ENCODE measurements at regions not wholly inside any gene's neighbourhood (a gene's known extent, or its start where the extent isn't known, plus 50 kb on each side); places are given as distances from the start of the nearest gene placed in this dataset.
A peak's percentile ranks its signal among the peaks of the same experiment; 100 is the strongest.
"Not testable (repeated sequence)": the region's sequence is repeated elsewhere in the genome, so short reads cannot be mapped to it uniquely, and the experiment has no call there.

GRCh38 chr5:92562065-92562464, 1019.0 kb downstream of the NR2F1-AS1 start:
- no peak for DNase-seq (ENCODE audit: low read depth, low spot score)

DNA sequence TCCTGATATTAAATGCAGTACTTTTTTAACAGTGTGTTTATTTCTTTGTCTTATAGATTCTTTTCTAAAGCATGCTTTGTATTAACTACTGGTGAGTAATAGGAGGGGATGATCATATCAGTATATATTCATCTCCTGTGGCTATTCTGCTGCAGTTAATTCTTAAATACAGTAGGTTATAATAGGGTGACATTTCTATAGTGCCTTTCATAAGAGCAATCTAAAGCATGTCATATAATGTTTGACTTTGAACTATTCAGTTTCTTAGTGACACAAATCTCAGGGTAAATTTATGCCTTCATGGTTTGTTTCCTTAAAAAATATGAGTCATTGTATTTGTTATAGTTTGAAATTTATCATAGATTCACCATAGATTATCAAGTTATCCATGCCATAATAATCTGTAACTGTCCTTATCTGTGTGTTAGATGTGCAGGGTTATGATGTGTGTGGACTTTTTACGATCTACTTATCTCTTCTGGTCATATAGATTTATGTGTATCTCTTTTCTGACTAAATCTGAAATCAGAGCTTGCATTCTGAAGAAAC, 1019.5 kb downstream of the NR2F1-AS1 start:
- no peak for DNase-seq (ENCODE audit: low read depth, low spot score)

DNA sequence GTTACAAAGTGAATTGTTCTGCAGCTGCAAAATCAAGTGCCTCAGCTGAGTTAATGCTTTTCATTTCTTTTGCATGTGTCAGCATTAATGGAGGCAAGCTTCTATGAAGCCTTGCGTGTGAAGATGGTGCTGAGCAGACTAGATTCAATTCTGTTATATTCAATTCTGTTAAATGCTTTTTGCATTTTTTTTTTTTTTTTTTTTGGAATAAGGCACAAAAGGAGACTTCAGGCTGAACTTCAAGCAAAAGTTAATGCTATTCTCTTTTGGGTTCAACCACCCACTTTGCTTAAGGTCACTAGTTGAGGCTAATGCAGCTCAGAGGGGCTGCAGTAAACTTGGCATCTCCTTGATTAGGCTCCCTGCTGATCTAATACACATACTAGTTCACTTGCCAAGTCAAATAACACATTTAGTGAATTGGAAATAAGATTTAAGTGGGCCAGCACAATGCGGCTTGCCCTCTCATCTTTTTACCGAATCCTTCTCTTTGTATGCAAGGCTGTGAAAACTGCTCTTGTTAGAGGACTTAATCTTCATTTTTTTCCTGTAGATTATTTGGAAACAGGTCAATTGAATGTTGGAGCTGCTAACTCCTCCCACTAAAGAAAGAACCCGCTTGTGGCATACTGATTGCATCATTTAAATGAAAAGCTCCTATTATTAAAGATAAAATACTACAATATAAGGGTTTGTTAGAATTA, 1020.2 kb downstream of the NR2F1-AS1 start:
- DNase-seq (ENCODE audit: low read depth, low spot score) = peak; percentile 48

DNA sequence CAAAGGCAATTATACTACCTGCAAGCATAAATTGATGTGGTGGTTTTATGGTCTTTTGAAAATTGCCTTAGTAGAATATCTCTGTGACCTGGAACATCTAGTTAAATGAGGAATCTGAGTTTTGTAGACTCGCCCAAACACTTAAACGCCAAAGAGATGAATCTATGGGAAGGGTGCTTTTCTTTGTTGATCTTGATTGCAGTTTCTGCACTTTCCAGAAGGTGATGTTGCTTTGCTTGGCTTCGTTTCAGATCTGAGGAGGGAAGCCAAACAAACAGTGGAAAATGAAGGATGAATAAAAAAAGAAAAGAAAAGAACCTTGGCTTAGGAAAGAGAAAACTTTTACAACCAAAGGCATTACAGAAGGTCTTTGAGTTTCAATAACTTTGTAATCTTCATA, 1021.2 kb downstream of the NR2F1-AS1 start:
- DNase-seq (ENCODE audit: low read depth, low spot score) = no peak

GRCh38 chr5:92559331-92559730, 1021.7 kb downstream of the NR2F1-AS1 start:
- no peak for DNase-seq (ENCODE audit: low read depth, low spot score)

DNA sequence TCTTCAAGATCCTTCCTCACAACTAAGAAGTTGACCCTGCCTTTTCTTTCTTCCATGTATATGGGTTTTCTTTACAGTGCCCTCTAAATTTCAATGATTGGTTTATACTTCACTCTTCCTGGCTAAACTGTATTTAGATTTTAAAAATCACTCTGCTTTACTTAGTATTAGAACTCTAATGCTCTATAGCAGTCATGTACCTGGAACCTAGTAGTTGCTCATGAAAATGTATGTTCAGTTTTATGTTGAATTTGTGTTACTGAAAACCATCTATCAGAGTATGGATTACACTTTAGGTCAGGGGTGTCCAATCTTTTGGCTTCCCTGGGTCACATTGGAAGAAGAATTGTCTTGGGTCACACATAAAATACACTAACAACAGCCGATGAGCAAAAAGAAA, 1024.3 kb downstream of the NR2F1-AS1 start:
- no peak for DNase-seq (ENCODE audit: low read depth, low spot score)

DNA sequence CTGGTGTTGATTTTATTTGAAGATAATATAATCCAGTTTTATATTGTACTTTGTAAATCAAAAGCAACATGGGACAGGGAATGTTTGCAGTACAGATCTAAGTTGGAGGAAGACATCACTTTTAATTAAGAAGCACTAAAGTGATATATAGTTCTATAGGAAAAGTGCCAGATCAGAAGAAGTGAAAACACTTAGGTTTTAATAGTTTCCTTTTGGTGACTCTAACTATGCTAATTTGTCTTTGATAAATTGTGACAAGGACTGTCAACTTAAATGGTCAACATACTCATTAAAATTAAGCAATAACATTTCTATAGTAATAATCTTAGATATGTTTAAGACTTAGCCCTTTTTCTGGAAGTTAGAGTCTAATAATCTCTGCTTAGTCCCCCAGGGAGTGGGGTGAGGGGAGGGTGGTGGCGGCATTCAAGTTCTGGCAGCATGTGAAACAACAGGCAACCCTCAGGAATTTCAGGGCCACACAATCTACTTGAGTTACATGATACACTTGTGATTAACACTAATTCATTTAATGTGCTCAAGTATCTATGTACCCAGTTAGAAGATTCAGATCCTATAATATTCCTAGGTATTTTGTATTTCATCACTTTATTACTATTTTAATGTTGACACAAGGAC, 1026.5 kb downstream of the NR2F1-AS1 start:
- no peak for DNase-seq (ENCODE audit: low read depth, low spot score)

DNA sequence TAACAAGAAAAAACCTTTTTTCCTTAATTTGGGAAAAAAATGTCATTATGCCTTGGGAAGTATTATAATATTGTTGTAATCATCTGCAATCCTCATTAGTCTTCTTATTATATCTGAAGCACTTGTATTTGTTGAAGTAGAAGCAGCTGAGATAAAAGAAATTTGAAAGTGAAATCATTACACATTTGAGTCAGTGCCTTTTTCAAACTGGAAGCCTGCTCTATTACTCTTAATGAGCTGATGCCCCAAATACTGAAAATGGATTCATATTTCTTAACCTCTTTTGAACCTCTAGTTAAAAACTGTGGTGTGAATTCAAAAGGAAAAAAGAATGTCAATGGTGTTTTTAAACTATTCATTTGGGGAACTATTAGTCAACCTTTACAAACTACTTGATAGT, 1027.7 kb downstream of the NR2F1-AS1 start:
- DNase-seq (ENCODE audit: low read depth, low spot score) = no peak

DNA sequence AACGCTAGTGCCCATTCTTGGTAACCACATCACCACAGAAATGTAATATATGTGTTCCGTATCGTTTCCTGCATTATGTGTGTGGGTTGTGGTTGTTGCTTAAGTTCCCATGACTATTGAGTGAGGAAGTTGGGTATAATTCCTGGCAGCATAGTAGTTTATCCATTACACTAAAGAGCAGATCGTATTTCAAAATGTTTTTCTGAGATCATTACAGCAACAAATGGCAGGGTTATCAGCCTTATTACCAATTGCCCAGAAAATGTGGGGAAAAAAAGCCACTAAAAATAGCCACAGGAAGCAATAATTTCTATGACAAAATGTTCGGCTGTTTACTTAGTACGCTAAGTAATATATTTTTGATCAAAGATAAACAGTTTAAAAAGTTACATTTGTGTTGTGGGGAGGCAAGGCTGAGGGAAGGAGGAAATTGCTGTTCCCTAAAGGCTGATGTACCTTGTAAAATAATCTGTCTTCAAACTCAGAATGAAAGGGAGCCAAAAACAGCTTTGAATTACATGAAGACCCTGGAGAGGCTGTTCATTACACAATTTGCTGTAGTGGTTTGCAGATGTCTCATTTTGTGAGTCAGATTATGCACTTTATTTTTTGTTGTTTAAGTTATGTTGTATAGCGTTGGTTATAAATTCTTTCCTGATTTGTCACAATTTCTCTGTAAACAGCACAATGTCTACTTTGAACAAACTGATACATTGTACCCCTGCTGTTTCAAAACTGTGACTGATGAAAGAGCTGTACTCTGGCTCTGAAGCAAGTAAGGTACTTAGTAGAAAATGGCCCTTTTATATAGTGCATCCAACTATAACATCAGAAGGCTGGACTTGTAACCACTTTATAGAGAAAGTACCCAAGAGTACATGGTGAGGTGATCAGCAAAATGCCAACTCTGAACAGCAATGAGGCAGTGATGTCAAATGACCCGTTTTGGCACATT, 1028.5 kb downstream of the NR2F1-AS1 start:
- peak; percentile 86 for DNase-seq (ENCODE audit: low read depth, low spot score)

DNA sequence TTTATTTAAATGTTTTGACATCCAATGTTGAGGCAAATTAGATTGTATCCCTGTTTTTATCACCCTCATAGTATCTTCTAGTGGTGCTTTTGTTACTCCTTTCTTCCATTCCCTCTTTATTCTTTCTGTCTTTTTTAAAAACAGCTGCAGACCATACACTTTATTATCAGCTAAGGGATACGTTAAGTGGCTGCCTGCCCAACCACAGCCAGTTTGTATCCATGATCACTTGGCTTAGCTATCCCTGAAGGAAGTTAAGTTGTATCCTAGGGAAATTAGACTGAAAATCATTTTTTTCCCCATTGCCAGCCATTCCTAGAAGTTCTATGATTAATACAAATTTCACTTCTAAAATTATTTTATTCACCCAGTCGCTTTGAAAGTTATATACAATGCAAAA, 1032.7 kb downstream of the NR2F1-AS1 start:
- no peak for DNase-seq (ENCODE audit: low read depth, low spot score)

DNA sequence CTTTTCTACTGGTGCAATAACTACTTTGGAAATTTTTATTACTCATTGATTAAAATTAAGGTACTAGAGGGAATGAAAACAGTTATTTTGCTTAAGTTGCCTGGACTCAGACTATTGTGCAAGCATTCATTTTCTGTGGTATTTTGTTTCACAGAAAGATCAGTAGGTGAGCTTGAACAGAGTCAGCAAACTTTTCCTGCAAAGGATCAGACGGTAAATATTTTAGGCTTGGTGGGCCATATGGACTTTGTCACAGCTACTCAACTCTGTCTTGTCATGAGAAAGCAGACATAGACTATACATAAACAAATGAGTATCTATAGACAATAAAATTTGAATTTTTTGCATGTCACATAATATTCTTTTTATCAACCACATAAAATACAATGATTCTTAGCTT, 1036.4 kb downstream of the NR2F1-AS1 start:
- no peak for DNase-seq (ENCODE audit: low read depth, low spot score)

DNA sequence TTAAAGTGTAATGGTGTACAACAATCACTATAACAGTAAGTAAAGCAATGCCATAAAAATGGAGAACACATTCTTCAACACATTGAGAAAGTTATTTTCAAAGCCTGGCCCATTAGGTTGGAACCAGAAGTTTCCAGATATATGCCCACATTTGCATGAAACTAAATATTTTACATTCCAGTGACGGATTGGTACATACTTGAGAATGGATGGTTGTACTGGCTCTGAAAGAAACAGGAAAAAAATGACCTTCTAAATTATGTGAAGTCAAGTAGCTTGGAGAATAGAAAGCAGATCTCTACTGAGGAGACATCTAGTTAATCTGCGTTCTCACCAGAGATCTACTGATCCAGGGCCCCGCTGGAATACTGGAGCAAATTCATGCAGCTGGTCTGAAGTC, 1037.0 kb downstream of the NR2F1-AS1 start:
- no peak for DNase-seq (ENCODE audit: low read depth, low spot score)

DNA sequence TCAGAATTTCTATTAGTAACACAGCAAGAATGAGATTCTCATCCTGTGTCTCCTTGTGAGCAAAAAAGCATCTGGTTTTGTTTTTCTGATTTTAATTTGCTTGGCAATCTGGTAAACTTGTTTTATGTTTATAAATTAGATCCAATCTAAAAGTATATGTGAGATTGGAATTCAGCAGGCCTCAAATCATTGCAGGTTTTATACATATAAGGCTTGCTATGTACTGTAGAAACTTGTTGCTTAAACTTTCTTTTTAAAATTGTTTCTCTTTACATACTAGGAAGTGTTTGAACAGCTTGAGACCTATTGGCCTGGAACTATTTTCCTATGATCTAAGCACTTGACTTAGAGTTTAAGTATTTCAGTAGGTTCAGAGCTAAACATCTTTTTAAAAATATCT, 1037.8 kb downstream of the NR2F1-AS1 start:
- DNase-seq (ENCODE audit: low read depth, low spot score) = peak; percentile 47

GRCh38 chr5:92542017-92542416, 1039.0 kb downstream of the NR2F1-AS1 start:
- not testable (repeated sequence) for DNase-seq (ENCODE audit: low read depth, low spot score)

GRCh38 chr5:92527311-92528078, 1053.5 kb downstream of the NR2F1-AS1 start:
- no peak for DNase-seq (ENCODE audit: low read depth, low spot score)

DNA sequence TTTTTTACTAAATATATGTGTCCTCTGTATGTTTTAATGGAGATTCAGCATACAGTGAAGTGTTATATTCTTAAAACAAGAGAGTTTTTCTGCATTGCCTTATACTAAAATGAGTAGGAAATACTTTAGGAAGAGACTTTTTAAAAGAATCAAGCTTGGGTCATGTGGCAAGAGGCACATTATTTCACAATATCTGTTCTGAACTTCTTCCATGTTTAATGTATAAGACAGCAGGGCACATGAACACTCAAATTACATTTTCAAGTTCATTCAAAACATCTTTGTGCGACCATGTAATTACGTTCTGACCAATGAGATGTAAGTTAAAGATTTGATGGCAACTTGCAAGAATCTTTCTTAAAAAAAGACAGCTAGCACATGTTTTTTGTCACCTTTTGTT, 1055.9 kb downstream of the NR2F1-AS1 start:
- DNase-seq (ENCODE audit: low read depth, low spot score) = no peak

- peak; percentile 33 for DNase-seq (ENCODE audit: low read depth, low spot score)
Measured at GRCh38 chr5:92519811-92520632, 1061.0 kb downstream of the NR2F1-AS1 start.

GRCh38 chr5:92518318-92518904, 1062.6 kb downstream of the NR2F1-AS1 start:
- no peak for DNase-seq (ENCODE audit: low read depth, low spot score)

- no peak for DNase-seq (ENCODE audit: low read depth, low spot score)
Measured at GRCh38 chr5:92514896-92515295, 1066.1 kb downstream of the NR2F1-AS1 start.

DNA sequence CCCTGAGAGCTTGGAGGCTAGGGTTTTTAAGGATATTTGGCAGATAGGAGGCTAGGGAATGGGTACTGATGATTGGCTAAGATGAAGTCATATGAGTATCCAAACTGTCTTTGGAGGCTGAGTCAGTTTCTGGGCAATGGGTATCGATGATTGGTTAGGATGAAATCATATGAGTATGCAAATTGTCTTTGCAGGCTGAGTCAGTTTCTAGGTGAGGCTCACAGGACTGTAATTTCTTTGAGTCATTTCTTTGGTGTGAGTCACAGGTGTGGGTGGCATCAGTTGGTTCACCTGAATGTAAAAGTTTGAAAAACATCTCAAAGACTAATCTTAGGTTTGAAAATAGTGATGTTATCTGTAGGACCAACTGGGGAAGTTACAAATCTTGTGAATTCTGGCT, 1068.0 kb downstream of the NR2F1-AS1 start:
- no peak for DNase-seq (ENCODE audit: low read depth, low spot score)

Data from brain pericyte (primary cell).